ELF-1 (cell line): ENCODE measurements at regions not wholly inside any gene's neighbourhood (a gene's known extent, or its start where the extent isn't known, plus 50 kb on each side); places are given as distances from the start of the nearest gene placed in this dataset.
"Not testable (repeated sequence)": the region's sequence is repeated elsewhere in the genome, so short reads cannot be mapped to it uniquely, and the experiment has no call there.

Experiments
- DNase-seq: peaks from one replicate; pipeline ENCODE4 v3.0.0-alpha.2; 2016; ENCODE audit warnings: low read depth, low spot score

DNA sequence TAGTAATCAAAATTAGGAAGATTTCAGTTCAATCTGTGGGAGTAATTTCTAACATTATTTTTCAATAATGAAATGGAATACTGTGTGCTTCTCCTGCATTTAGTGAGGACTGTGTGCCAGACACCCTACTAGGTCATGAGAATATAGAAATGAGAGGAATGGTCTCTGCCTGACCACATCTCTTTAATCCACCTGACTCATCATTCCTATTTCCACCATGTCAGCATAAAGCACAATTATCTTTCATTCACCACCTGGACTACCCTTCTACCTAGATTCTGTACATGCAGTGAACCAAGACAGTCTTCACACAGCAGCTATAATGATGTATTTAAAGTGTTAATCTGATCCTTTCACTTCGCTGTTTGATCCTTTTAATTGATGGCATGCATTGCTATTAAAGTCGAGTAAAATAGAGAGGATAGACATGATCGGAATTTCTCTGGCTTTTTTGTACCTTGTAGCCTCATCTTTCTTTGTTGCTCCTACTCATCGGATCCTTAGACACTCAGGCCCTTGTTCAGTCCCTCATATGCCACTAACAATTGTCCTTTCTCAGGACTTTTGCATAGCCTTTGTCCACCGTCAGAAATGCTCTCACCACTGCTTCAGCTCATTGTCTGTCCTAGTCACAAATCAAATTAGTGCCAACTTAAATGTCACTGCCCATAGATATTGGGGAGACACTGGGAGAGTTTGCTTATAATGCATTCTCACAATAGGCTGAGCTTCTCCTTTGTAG lies 1037.1 kb downstream of the REEP3 start:
- no peak for DNase-seq

DNA sequence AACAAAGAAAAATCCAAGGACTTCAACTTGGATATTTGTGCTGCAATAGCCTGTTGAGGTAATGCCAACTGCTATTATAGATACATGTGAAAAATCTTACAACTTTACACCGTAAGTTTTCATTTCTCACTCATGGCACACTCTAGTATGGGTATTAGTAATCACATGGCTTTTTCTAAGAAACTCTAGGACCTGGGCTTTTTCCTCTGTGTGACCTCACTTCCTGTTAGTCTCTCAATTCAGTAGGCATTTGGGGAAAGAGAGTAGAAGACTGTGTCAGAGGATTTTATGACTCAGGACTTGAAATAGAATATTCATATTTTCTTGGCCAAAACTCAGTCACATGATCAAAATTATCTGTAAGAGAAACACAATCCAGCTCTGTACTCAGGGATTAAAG lies 1049.9 kb downstream of the REEP3 start:
- no peak for DNase-seq

DNA sequence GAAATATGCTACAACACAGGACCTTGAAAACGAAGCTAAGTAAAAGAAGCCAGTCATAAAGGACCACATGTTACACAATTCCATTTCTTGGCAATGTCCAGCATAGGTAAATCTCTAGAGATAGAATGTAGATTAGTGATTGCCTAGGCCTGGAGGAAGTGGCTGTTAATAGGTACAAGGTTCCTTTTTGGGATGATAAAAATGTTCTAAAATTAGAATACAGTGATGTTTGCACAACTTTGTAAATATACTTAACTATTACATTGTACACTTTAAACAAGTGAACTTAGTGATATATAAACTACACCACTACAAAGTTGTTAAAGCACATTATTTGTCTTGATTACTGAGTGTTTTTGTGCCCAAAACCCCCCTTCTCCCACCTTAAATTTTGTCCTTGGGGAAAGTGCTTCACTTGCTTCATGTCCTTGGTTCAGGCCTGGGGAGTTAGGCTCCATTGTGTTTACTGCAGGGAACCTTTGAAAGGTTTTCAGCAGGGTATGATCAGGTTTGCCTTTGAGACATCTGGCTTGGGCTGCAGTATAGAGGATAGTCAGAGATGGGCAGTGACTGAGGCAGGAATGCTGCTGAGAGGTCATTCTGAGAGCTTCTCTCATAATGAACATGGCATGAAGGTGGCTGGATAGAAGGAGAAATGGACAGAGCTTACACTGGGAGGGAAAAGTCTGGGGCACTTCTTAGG lies 1052.6 kb downstream of the REEP3 start:
- DNase-seq: no peak

DNA sequence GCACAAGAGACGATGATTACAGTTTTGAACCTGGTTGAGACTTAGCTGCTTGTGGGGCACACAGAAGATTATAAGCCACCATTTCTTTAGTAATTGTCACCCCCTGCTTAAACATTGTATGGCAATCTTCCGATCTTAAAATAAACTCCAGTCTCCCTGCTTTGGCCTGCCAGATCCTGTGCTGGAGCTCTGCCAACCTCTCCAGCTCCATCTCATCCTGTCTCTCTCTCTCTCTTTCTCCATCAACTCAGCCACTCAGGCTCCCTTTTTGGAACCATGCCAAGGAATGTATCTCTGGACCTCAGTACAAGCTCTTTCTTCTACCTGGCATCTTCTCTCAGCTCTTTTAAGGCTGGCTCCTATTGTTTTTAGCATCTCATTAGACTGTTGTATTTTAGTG lies 1053.2 kb downstream of the REEP3 start:
- no peak for DNase-seq

DNA sequence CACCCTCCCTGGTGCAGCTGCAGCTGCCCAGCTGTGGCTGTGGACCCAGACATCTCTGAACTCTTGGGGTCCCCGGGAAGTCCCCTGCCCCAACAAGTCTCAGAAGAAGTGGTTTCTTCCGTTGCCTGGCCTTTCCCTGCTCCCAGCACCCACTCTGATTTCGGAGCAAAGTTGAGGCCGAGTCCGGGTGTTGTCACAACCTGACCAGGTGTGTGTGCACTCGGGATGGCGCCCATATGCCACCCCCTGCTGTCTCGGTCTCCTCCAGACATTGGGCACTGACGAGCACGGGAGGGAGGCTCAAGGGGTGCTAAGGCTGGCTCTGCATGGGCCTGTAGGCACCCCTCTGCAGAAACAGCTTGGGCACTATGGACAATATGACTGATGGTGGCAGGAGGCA lies 1055.3 kb downstream of the REEP3 start:
- no peak for DNase-seq

DNA sequence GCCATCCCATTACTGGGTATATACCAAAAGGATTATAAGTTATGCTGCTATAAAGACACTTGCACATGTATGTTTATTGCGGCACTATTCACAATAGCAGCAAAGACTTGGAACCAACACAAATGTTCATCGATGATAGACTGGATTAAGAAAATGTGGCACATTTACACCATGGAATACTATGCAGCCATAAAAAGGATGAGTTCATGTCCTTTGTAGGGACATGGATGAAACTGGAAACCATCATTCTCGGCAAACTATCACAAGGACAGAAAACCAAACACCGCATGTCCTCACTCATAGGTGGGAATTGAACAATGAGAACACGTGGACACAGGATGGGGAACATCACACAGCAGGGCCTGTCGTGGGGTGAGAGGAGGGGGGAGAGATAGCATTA lies 1057.6 kb downstream of the REEP3 start:
- DNase-seq: not testable (repeated sequence)

DNA sequence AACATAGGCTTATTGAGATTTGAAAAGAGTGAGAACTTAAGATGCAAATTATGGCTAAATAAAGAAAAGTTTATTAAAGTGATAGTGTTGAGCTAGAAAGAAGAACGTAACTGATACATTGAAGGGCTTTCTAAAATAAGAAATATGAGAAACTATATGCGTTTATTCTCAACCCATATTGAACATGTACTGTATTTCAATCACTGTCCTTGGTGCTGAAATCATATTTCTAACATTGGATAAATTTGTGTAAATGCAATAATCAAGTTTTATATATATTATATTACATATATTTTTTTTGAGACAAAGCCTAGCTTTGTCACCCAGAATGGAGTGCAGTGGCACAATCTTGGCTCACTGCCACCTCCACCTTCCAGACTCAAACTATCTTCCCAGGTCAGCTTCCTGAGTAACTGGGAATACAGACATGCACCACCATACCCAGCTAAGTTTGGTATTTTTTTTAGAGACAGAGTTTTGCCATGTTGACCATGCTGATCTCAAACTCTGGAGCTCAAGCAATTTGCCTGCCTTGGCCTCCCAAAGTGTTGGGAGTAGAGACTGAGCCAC lies 1065.8 kb downstream of the REEP3 start:
- DNase-seq: no peak

DNA sequence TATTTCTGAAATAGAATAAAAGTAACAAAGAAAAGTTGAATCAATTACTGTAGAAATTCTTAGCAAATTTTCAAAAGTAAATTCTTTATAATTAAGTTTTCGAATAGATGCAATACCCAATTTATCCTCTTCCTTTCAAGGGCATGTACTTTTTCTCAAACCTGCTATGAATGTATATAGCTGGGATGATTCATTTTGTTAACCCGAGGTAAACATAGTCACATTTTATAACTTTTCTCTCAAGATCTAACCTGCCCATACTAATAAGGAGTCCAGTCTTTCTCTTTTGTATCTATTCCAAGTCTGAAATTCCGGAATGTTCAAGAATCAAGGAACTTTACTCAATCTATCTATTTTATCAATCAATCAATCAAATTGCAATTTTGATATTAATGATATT lies 1072.9 kb downstream of the REEP3 start:
- DNase-seq: no peak

DNA sequence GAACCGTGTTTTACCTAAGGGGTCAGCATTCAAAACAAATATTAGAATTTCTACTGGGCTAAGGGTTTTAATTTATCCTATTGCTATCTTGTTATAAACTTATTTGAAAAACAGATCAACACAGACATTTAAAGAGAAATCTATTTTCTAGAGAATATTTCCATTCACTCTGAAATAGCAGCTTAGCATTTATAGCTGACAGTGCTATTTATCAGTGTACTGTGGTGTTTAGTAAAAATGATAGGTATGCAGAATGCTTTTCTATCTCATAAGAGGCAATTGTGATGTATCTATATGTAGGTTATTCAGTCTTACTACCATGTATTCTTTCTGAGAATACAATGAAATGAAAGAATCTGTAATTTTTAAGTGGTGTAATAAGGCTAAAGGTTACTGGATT lies 1077.4 kb downstream of the REEP3 start:
- no peak for DNase-seq

DNA sequence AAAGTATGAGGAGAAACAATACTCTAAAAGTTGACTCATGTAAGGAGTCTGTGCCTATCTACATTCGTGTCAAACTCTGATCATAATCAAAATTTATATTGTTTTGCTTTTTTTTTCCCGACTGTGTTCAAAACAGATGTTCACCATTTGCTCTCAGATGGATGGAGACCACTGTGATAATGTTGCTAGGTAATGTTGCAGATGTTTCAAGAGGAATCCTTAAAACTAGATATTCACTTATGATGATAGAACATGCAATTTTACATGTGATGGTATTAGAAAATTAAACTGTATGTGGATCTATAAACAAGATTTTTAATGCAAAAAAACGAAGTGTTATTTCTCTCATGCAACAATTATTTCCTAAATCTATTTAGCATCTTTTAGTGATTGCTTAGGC lies 1080.1 kb downstream of the REEP3 start:
- DNase-seq: no peak

DNA sequence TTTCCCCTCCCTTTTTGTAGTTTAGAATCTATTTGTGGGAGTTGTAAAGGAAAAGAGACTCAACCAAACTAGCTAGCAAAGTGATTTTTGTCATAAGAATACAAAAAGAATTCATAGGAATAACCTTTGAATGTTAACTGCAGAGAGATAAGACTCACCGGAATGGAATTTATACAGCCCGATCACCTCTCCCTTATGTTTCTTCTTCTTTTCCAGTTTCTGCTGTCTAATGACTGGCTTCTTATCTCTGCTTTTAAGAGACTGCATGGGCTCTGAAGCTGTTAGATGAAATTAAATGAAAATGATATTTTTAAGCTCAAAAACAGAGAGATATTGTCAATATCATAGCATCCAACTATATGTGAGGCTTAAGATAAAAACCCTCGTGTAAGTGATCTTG lies 1095.9 kb downstream of the REEP3 start:
- no peak for DNase-seq

DNA sequence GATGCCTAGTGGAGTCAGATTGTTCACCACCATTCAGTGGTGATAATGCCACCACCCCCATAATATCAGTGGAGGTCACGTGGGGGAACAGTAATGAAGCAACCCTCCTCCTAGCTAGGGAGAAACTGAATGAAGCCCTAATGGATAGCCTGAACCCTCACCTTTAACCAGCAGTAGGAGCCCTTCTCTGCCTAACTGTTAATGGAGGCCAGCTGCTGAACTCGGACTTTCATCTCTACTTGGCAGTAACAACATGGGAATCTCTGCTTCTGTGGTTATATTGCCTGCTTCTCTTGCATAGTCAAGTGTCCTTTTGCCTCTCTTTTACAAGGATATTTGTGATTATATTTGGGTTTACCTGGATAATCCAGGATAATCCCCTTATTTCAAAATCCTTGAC lies 1097.9 kb downstream of the REEP3 start:
- no peak for DNase-seq

DNA sequence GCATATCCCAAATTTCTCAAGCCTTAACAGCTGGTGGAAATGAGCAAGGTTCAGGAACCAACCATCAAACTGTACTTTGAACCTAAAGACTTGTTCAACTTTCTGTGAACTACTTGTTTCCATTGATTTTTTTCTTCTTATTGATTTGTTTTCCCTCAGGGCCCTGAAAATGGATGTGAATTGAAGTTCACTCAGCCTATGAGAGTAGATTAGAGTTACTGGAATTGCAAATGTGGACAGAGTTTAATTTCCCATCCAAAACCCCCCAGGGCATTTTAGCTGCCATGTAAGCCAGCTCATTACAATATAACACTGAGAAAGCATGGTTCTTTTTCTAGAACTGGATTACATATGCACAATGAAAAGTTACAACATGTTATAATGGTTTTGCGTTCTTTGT lies 1105.7 kb downstream of the REEP3 start:
- no peak for DNase-seq

DNA sequence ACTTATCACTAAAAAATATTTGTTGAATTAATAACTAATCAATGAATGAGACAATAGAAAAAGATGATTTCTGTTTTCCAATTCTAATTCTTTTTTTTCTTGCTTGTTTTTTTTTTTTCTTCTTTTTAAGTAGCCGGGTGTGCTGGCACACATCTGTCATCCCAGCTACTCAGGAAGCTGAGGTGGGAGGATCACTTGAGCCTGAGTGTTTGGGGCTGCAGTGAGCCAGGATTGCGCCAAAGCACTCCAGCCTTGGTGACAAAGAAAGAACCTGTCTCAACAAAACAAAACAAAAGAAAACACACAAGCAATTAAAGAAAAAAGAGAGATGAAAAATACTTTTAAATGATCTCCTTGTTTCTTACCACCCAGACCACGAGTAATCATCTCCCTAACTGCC lies 1109.3 kb downstream of the REEP3 start:
- DNase-seq: no peak

DNA sequence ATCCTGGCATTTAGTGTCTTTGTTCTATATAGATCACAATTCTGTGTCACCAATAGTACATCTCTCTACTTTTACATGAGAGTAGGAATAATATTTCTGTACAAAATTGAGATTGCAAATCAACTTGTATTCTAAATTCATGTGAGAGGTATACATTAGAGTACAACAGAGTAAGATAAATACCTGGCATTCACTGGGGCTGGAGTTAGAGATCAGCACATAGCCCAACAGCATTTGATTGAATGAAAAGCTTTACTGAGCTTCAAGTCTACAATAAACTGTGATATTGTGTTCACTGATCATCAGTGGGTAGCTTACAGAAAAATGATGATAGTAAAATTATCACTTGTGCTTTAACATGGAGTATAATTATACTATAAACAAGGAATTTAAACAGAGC lies 1114.7 kb downstream of the REEP3 start:
- no peak for DNase-seq

DNA sequence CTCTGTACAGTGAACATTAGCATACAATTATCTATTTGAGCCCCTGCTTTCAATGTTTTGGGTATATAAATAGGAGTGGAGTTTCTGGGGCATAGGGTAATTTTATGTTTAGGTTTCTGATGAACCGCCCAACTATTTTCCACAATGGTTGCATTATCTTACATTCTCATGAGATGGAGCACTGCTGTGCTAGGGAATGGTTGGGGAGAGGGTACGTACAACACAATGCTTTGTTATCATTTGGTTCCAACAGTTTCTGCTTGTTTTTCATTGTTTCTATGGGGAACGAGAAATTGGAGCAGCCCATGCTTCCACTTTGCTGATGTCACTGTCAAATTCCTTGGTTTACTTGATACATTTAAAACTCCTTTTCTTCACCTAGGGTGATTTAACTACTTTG lies 1115.3 kb downstream of the REEP3 start:
- no peak for DNase-seq

DNA sequence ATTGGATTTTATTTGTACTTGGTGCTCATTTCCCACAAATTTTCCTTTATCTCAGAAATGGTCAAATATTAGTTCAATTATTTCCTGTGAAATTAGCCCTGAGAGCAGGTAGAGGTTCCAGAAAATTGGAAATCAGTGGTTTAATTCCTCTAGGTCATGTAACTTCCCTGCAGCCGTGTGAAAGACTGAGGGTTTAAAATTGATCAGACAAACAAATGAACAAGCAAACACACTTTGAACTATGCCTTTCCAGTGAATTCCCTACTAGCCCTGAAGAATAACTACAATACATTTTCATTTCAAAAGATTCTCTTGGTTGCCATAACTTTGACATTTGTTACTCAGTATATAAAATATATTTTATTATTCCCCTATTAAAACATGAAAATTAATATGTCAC lies 1116.7 kb downstream of the REEP3 start:
- no peak for DNase-seq

DNA sequence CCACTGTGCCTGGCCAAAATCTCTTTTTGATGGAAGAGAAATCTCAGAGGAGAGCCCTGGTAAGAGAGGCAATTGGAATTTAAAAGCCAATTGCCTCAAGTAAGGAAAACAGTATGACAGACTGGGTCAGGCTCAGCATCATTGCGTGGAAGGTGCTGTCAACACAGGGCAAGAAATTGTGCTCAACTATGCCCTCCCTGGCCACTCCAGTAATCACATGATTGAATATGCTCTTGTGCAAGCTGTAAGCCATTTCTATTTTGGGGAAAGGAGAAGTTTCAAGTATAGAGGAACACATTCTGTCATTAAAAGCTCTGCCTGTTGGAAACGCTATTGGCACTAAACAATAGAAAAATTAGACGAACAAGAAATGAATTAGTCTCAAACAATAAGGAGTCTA lies 1127.7 kb downstream of the REEP3 start:
- peak; percentile 12 for DNase-seq

DNA sequence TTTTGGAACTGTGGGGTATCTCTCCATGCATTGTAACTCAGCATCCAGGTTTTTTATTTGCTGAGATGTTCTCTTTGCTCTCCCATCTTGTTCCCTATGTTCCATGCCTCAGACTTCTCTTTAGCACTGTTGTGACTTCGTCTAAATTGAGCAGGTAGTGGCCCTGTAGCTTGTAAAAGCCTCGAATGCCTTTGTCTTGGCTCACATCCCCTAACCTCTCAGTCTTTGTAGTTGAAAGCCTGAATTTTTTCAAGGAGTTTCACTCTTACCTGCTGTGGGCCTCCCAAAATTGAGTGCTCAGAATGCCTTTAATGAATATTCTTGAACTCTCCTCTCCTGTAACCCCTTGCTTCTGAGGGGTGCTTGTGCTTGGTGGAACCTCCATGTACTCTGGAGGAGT lies 1137.3 kb downstream of the REEP3 start:
- no peak for DNase-seq

DNA sequence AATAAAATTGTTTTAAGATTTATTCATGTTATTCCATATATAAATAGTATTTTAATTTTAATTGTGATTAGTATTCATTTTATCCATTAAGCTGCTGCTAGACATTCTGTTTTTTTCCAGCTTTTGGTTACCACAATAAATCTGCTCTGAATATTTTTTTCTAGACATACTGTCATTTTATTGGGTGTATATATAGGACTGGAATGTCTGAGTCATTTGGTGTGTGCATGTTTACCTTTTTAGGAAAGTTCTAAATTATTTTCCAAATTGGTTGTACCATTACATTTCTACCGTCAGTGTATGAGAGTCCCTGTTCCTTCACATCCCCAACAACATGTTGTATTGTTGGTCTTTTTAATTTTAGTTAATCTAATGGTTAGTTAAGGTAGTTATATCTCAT lies 1138.1 kb downstream of the REEP3 start:
- no peak for DNase-seq

DNA sequence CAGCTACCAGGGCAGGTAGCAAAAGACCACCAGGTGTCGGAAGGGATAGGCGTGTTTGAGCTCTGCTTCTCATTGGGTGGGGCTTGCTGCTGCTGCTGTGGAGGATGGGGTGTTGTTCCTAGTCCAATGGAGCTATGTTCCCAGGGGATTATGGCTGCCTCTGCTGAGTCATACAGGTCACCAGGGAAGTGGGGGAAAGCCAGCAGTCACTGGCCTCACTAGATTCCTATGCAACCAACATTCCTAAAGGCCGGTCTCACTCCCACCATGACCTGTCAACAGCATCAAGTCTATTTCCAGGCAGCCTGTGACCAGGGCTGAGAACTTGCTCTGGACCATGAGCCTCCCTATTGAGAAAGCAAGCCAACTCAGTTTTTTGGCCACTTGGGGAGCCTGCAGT lies 1160.8 kb downstream of the REEP3 start:
- peak; percentile 47 for DNase-seq

DNA sequence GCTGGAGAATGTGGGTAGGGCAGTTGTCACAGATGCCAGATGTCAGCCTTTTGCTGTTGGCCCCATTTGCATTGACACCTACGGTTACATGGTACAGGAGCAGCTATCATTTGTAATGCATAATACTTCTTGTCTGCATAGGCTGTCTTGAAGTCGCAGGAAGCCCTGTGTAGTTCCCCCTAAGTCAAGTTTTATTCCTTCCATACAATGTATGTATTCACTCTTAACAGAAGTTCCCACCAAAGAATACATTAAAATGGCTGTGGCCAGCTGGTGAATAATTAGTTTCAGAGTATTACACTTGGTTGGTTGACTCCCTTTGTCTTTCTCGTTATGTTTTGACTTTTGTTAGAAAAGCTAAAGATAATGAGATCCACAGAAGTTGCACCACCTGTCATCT lies 1169.0 kb downstream of the REEP3 start:
- no peak for DNase-seq

DNA sequence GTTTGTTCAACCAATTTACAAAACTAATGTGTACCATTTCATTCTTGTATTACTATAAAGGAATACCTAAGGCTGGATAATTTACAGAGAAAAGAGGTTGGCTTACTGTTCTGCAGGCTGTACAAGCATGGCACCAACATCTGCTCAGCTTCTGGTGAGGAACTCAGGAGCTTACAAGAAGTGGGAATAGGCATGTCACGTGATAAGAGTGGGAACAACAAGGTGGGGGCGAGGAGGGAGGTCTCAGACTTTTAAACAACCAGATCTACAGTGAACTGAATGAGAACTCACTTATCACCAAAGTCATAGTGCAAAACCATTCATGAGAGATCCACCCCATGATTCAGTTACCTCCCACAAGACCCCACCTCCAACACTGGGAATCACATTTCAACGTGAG lies 1178.0 kb downstream of the REEP3 start:
- DNase-seq: no peak
